Hematopoietic multipotent progenitor cell treated with erythropoietin and hydrocortisone succinate and interleukin-3 and kit ligand, for 15 days (in vitro differentiated cells): ENCODE measurements at regions not wholly inside any gene's neighbourhood (a gene's known extent, or its start where the extent isn't known, plus 50 kb on each side); places are given as distances from the start of the nearest gene placed in this dataset.
"Not testable (repeated sequence)": the region's sequence is repeated elsewhere in the genome, so short reads cannot be mapped to it uniquely, and the experiment has no call there.

Experiments used
- DNase-seq: peaks from one replicate; pipeline ENCODE4 v3.0.0-alpha.2; 2015; ENCODE audit warnings: low spot score

- not testable (repeated sequence) for DNase-seq
These were observed 296.6 kb upstream of the NBPF12 start for GRCh38 chr1:146641534-146641933.

GRCh38 chr1:146640671-146641070 is 297.5 kb upstream of the NBPF12 start:
- DNase-seq, result not testable (repeated sequence)

- DNase-seq, result not testable (repeated sequence)
These were observed 307.8 kb upstream of the NBPF12 start for GRCh38 chr1:146630302-146630701.

GRCh38 chr1:146618582-146618981 is 319.5 kb upstream of the NBPF12 start:
- DNase-seq, result not testable (repeated sequence)

GRCh38 chr1:146604681-146605080 is 333.4 kb upstream of the NBPF12 start:
- not testable (repeated sequence) for DNase-seq

- DNase-seq, result not testable (repeated sequence)
These were observed 337.3 kb upstream of the NBPF12 start for GRCh38 chr1:146600720-146601307.

GRCh38 chr1:146599906-146600305 is 338.2 kb upstream of the NBPF12 start:
- not testable (repeated sequence) for DNase-seq

- DNase-seq, result not testable (repeated sequence)
These were observed 352.4 kb upstream of the NOTCH2NLA start for GRCh38 chr1:146581229-146581628.

- not testable (repeated sequence) for DNase-seq
These were observed 338.7 kb upstream of the NOTCH2NLA start for GRCh38 chr1:146567541-146567940.

GRCh38 chr1:146558032-146558431 is 329.2 kb upstream of the NOTCH2NLA start:
- DNase-seq, result not testable (repeated sequence)

- DNase-seq, result not testable (repeated sequence)
These were observed 327.6 kb upstream of the NOTCH2NLA start for GRCh38 chr1:146556405-146556804.

GRCh38 chr1:146552414-146552813 is 323.6 kb upstream of the NOTCH2NLA start:
- not testable (repeated sequence) for DNase-seq

- not testable (repeated sequence) for DNase-seq
These were observed 319.9 kb upstream of the NOTCH2NLA start for GRCh38 chr1:146548684-146549083.

- DNase-seq, result not testable (repeated sequence)
These were observed 317.4 kb upstream of the NOTCH2NLA start for GRCh38 chr1:146546189-146546588.

- not testable (repeated sequence) for DNase-seq
These were observed 309.1 kb upstream of the NOTCH2NLA start for GRCh38 chr1:146537775-146538373.

- not testable (repeated sequence) for DNase-seq
These were observed 307.2 kb upstream of the NOTCH2NLA start for GRCh38 chr1:146536028-146536427.

GRCh38 chr1:146535575-146535974 is 306.8 kb upstream of the NOTCH2NLA start:
- DNase-seq, result not testable (repeated sequence)

- DNase-seq, result not testable (repeated sequence)
These were observed 302.1 kb upstream of the NOTCH2NLA start for GRCh38 chr1:146530958-146531357.

- not testable (repeated sequence) for DNase-seq
These were observed 294.0 kb upstream of the NOTCH2NLA start for GRCh38 chr1:146522812-146523211.

GRCh38 chr1:146522345-146522744 is 293.5 kb upstream of the NOTCH2NLA start:
- DNase-seq, result not testable (repeated sequence)

GRCh38 chr1:146521804-146522203 is 293.0 kb upstream of the NOTCH2NLA start:
- not testable (repeated sequence) for DNase-seq

- DNase-seq, result not testable (repeated sequence)
These were observed 284.9 kb upstream of the NOTCH2NLA start for GRCh38 chr1:146513754-146514153.

- DNase-seq, result not testable (repeated sequence)
These were observed 282.4 kb upstream of the NOTCH2NLA start for GRCh38 chr1:146511047-146511777.
